ENCODE measurements at regions not wholly inside any gene's neighbourhood (a gene's known extent, or its start where the extent isn't known, plus 50 kb on each side); places are given as distances from the start of the nearest gene placed in this dataset.

DNA sequence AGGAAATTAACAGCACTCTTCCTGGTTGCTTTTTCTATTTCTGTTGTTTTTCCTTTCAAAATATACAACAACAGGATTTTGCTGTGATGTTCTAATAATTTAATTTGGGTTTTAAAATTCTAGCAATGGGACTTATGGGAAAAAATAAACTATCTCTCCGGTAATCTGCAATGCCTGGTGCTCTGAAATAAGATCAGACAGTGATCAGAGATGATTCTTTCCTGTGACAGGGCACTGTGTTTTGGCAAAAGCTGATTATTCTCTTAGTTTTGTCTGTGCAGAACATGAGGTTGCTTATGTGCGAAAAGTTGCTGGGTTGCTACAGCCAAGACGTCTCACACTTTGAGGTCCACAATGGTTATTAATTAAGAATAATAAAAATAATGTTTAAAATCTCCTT is 291.7 kb downstream of the FBXO8 start:
- TF ChIP-seq, protein P1, sequence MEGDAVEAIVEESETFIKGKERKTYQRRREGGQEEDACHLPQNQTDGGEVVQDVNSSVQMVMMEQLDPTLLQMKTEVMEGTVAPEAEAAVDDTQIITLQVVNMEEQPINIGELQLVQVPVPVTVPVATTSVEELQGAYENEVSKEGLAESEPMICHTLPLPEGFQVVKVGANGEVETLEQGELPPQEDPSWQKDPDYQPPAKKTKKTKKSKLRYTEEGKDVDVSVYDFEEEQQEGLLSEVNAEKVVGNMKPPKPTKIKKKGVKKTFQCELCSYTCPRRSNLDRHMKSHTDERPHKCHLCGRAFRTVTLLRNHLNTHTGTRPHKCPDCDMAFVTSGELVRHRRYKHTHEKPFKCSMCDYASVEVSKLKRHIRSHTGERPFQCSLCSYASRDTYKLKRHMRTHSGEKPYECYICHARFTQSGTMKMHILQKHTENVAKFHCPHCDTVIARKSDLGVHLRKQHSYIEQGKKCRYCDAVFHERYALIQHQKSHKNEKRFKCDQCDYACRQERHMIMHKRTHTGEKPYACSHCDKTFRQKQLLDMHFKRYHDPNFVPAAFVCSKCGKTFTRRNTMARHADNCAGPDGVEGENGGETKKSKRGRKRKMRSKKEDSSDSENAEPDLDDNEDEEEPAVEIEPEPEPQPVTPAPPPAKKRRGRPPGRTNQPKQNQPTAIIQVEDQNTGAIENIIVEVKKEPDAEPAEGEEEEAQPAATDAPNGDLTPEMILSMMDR (conservative IDR thresholded peaks at IDR 0.05; ENCODE audit: low read depth, low read length) = no peak
- no peak for TF ChIP-seq EZH2phosphoT487 (IDR thresholded peaks at IDR 0.05; ENCODE audit: borderline replicate concordance, low read length)
- no peak for TF ChIP-seq EZH2 (IDR thresholded peaks at IDR 0.05; ENCODE audit: low read length, unreplicated experiment)

Measured in PC-3 (cell line).